ENCODE measurements at regions not wholly inside any gene's neighbourhood (a gene's known extent, or its start where the extent isn't known, plus 50 kb on each side); places are given as distances from the start of the nearest gene placed in this dataset.

DNA sequence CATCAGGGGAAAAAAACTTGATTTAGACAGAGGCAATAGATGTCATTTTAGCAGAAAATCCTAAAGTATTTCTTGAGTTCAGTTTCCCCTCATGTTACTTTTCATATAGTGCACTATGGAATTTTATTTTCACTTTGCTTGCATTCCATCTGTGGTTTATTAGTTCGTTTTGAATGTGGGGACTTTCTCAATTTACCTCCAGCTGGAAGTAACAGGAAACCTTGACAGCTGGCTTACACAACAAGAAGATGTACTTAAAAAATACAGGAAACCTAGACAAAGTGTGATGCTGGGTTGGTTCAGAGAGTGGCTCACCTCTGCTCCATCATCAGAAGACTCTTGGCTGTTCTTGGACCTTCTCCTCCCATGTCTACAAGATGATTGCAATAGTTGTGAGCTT lies 567.0 kb downstream of the CETN3 start:
- TF ChIP-seq POLR2A (IDR thresholded peaks at IDR 0.05) (no peak), CTCF (IDR thresholded peaks at IDR 0.05) (no peak)
